GM19438 (cell line): ENCODE measurements at regions not wholly inside any gene's neighbourhood (a gene's known extent, or its start where the extent isn't known, plus 50 kb on each side); places are given as distances from the start of the nearest gene placed in this dataset.

Experiments
- ATAC-seq: cut with Tn5 transposase; IDR thresholded peaks from one replicate; pipeline ENCODE4 v1.9.1; 2021; ENCODE audit warnings: low read depth; ENCODE audit not compliant: unreplicated experiment

DNA sequence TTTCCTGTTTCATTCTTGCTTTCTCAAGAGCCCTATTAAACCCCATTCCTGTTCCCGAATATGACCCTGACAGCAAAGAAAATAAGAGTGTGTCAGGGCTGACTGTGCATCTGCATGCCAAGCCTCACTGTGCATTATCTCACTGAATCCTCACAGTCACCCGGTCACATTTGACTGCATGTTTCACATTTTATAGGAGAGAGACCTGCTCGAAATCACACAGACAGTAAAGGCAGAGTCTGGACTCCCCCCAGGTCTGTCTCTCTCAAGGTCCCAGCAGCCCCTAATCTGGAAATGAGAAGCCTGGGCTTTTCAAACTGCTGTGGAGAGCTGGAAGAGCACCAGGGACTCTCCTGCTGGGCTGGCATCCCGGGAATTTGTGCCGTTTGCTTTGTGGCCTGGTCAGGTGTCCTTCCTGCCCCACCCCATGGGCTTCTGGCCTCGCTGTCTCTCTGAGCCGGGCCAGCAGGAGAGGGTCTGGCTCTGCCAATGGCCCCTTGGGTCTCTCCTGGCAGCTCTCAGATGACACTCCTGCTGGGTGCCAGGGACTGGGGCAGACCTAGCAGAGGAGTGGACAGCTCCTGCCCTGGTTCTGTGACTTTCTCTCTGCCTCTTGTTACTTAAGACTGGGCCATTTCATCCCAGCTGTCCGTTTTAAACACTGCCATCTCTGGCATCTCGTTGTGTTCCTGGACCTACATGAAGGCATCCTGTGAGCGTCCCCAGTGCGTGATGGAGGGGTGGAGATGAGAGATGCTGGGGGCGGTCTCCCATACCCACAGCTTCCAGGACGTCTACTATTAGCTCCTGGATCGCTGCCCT is 173.6 kb downstream of the ARHGAP12 start:
- ATAC-seq, result no peak

GRCh38 chr10:31753681-31754080 is 174.9 kb downstream of the ARHGAP12 start:
- ATAC-seq, result no peak

GRCh38 chr10:31752170-31752569 is 176.5 kb downstream of the ARHGAP12 start:
- ATAC-seq, result no peak

GRCh38 chr10:31751738-31752080 is 176.9 kb downstream of the ARHGAP12 start:
- no peak for ATAC-seq

DNA sequence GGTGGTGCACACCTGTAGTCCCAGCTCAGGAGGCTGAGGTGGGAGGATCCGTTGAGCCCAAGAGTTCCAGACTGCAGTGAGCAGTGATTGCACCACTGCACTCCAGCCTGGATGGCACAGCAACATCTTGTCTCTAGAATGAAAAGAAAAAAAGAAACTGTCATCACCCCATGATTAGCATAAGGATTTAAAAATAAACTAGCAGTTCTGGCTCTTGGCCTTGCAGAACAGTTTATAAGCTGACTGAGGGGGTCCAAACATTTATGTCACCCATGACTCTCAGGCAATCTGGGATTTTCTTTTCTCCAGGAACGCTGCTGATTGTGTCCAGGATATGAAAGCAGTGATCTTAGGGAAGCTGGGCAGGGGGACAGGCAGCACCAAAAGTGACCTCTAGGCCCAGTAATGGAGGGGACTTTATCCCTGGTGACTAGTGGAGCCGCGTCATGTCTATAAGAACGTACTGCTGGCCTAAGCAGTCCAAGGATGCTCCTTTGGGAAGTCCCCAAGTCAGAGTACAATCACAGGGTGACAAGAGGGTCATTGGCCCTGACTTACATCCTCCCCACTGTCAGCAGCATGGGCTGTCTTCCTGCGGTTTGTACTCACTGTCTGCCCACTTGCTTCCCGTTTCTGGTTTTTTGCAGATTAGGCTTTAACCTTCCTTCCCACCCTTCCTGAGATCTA is 177.4 kb downstream of the ARHGAP12 start:
- no peak for ATAC-seq

- ATAC-seq, result no peak
Measured at GRCh38 chr10:31749981-31750840, 178.4 kb downstream of the ARHGAP12 start.

GRCh38 chr10:31749301-31749700 is 179.3 kb downstream of the ARHGAP12 start:
- no peak for ATAC-seq

DNA sequence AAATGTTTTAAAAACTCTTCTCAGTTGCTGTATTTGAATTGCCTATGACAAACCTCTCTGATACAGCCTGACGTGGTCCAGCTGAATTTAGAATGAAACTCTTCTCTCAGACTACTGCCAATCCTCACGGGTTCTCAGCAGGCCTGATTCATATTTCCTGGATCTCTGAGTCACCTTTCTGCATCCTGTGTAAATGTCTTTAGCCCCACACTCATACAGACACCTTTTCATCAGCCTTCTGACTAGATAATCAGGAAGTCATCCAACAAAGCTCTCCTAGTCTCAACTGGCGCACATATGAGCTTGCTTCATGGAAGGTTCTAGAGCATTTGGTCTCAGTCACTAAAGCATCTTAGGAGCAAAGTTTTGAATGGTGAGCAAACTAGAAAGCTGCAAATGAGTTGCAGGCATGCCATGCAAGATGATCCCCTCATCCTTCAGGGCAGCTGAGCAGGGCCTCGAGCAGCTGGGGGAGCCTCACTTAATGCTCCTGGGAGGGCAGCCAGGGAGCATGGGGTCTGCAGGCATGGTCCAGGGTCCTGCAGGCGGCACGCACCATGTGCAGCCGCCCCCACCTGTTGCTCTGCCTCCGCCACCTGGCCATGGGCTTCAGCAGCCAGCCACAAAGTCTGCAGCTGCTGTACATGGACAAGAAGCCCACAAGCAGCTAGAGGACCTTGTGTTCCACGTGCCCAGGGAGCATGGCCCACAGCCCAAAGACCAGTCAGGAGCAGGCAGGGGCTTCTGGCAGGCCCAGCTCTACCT is 182.8 kb downstream of the ARHGAP12 start:
- ATAC-seq, result no peak

DNA sequence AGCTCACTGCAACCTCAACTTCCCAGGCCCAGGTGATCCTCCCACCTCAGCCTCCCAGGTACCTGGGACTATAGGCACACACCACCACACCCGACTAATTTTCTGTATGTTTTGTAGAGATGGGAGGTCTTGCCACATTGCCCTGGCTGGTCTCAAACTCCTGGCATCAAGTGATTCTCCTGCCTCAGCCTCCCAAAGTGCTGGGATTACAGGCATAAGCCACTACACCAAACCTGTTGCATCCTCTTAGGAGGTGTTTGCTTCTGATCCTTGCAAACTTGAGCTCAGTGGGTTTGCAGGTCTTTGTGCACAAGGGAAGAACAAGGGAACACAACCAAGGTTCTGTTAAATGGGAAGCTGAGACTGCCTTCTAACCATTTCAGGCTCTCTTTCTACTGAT is 184.6 kb downstream of the ARHGAP12 start:
- no peak for ATAC-seq

DNA sequence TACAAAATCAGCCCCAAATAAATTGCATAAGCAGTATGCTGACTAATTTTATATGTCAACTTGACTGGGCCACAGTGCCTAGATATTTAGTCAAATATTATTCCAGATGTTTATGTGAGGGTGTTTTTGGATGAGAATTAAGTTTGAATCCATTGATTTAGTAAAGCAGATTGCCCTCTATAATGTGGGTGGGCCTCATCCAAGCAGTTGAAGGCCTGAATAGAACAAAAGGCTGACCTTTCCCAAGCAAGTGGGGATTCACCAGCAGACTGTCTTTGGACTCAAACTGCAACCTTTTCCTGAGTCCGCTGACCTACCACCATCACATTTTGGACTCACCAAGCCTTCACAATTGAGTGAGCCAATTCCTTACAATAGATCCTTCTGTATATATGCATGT is 186.4 kb downstream of the ARHGAP12 start:
- no peak for ATAC-seq

GRCh38 chr10:31741473-31741872 is 187.2 kb downstream of the ARHGAP12 start:
- no peak for ATAC-seq

DNA sequence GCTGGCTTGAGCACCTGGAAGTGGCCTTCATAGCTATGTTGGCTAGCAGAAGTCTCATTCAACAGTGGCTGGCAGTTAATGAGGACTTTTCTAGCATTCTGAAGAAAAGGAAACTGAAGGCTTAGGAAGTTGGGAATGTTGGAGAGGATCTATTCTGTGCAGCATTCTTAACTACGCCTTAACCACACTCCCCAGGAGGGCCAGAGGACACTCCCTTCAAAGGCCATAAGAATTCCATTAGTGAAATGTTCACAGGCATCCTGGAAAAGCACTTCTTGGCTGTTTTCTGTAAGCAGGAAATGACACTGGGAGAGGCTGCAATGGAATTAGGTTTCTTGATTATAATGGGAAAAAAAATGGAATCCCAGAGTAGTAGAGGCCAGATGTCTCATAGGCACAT is 188.9 kb downstream of the ARHGAP12 start:
- no peak for ATAC-seq

- no peak for ATAC-seq
Measured at GRCh38 chr10:31739146-31739545, 189.5 kb downstream of the ARHGAP12 start.

GRCh38 chr10:31731711-31732110 is 196.9 kb downstream of the ARHGAP12 start:
- no peak for ATAC-seq

- no peak for ATAC-seq
Measured at GRCh38 chr10:31730776-31731175, 197.9 kb downstream of the ARHGAP12 start.

- ATAC-seq, result no peak
Measured at GRCh38 chr10:31728698-31729224, 199.9 kb downstream of the ARHGAP12 start.

- no peak for ATAC-seq
Measured at GRCh38 chr10:31725436-31725835, 203.2 kb downstream of the ARHGAP12 start.

GRCh38 chr10:31724296-31724695 is 204.3 kb downstream of the ARHGAP12 start:
- ATAC-seq, result no peak

DNA sequence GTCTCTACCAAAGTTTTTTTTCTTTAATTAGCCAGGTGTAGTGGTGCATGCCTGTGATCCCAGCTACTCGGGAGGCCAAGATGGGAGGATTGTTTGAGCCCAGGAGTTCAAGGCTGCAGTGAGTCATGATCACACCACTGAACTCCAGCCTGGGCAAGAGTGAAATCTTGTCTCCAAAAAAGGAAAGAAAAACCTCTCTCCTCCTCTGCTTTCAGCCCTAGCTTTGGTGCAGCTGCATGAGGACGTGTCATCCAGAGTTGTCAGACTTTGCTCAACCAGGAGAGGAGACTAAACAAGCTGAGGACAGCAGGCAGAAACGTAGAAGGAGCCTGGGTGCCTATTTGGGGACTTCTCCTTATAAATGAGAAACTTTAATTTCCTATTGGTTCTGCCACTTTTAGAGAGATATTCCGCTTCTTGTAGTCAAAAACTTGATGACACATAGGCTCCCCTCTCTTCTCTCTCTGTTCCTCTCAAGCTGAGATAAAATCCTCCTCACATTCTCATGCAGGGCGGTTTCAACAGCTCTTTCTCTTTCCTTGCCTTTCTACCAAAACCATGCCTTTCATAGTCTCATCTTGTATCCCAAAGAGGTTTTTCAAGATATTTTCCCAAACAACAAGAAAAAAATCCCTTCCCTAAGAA is 205.4 kb downstream of the ARHGAP12 start:
- ATAC-seq, result no peak

DNA sequence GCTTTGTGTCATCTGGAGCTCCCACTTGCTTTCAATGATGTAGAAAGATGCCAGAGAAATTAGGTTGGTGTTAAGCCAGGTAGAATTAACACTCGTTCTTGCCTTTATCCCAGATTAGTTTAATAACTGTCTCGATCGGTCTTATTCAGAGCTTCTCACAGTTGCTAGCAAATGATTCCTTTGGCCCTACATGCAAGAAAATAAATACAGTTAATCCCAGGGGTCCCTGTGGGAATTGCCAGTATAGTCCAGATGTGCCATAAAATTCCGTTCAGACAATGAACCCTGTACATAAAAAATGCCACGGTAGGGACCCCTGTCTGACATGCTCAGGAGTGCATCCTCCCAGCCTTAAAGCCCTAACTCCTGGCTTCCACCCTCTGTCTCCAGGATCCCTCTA is 207.5 kb downstream of the ARHGAP12 start:
- ATAC-seq, result no peak
